AG09309 (cell line): ENCODE measurements at regions not wholly inside any gene's neighbourhood (a gene's known extent, or its start where the extent isn't known, plus 50 kb on each side); places are given as distances from the start of the nearest gene placed in this dataset.
A peak's percentile ranks its signal among the peaks of the same experiment; 100 is the strongest.

ENCODE experiments used
- DNase-seq: peaks from one replicate; pipeline ENCODE4 v3.0.0-alpha.2; 2010; ENCODE audit warnings: low read depth
- H3K4me3 ChIP-seq: 2 replicates; pipeline ENCODE4 v1.5.1; 2011; ENCODE audit warnings: mild to moderate bottlenecking, low read depth, low read length, moderate library complexity; ENCODE audit not compliant: control insufficient read depth
- CTCF ChIP-seq: IDR thresholded peaks from 2 replicates; pipeline ENCODE4 v1.5.1; 2011; ENCODE audit warnings: mild to moderate bottlenecking, low read depth, low read length, inconsistent platforms; ENCODE audit not compliant: insufficient read depth, control insufficient read depth; ENCODE audit errors: missing control alignments

GRCh38 chr20:4415281-4415680, 166.2 kb upstream of the ADRA1D start:
- DNase-seq = no peak
- no peak for TF ChIP-seq CTCF
- no peak overlapping the region for H3K4me3 ChIP-seq

GRCh38 chr20:4413314-4414049, 164.4 kb upstream of the ADRA1D start:
- TF ChIP-seq CTCF = no peak
- no peak for DNase-seq
- H3K4me3 ChIP-seq = no peak overlapping the region

- no peak overlapping the region for H3K4me3 ChIP-seq
- no peak for TF ChIP-seq CTCF
- DNase-seq = no peak
Observed at GRCh38 chr20:4412216-4412615, 163.1 kb upstream of the ADRA1D start.

- no peak for DNase-seq
- TF ChIP-seq CTCF = no peak
- no peak overlapping the region for H3K4me3 ChIP-seq
Observed at GRCh38 chr20:4411744-4412143, 162.7 kb upstream of the ADRA1D start.

GRCh38 chr20:4406627-4407026, 157.5 kb upstream of the ADRA1D start:
- peak; percentile 79 for DNase-seq
- no peak for TF ChIP-seq CTCF

GRCh38 chr20:4401601-4402000, 152.5 kb upstream of the ADRA1D start:
- DNase-seq = peak; percentile 59
- no peak overlapping the region for H3K4me3 ChIP-seq
- TF ChIP-seq CTCF = no peak

More at GRCh38 chr20:4406627-4407026, 157.5 kb upstream of the ADRA1D start:
- H3K4me3 ChIP-seq = no peak overlapping the region
